H7 (cell line): ENCODE measurements at regions not wholly inside any gene's neighbourhood (a gene's known extent, or its start where the extent isn't known, plus 50 kb on each side); places are given as distances from the start of the nearest gene placed in this dataset.

Experiments used
- DNase-seq: peaks from one replicate; pipeline ENCODE4 v3.0.0; 2012
- H3K27me3 ChIP-seq: 2 replicates; pipeline ENCODE4 v1.6.0; 2011; ENCODE audit warnings: mild to moderate bottlenecking, low read length; ENCODE audit not compliant: control insufficient read depth, insufficient read depth
- H3K36me3 ChIP-seq: replicated peaks from 2 replicates; pipeline ENCODE4 v1.5.1; 2011; ENCODE audit warnings: low read length; ENCODE audit not compliant: control insufficient read depth, insufficient read depth
- H3K4me3 ChIP-seq: 2 replicates; pipeline ENCODE4 v1.5.1; 2011; ENCODE audit warnings: low read depth, mild to moderate bottlenecking, control low read depth, low read length, moderate library complexity; ENCODE audit not compliant: insufficient read depth

- Histone ChIP-seq H3K4me3 (no peak overlapping the region), H3K27me3 (no peaks in the 10 kb centered on the region; the same call in 1 of the 2 replicates), H3K36me3 (no peaks in the 10 kb centered on the region)
- no peak for DNase-seq
Observed at GRCh38 chr9:119793218-119793617, 424.0 kb upstream of the BRINP1 start.

- DNase-seq, result no peak
- H3K36me3 ChIP-seq, result no peaks in the 10 kb centered on the region
- H3K27me3 ChIP-seq, result no peaks in the 10 kb centered on the region; the same call in 1 of the 2 replicates
- H3K4me3 ChIP-seq, result no peak overlapping the region
Observed at GRCh38 chr9:119792242-119792641, 423.0 kb upstream of the BRINP1 start.

GRCh38 chr9:119789987-119790386 lies 420.8 kb upstream of the BRINP1 start:
- no peak for DNase-seq
- Histone ChIP-seq H3K27me3 (no peaks in the 10 kb centered on the region; the same call in 1 of the 2 replicates), H3K4me3 (no peak overlapping the region), H3K36me3 (no peaks in the 10 kb centered on the region)

- H3K4me3 ChIP-seq, result no peak overlapping the region
- no peaks in the 10 kb centered on the region; the same call in 1 of the 2 replicates for H3K27me3 ChIP-seq
- no peak for DNase-seq
- no peaks in the 10 kb centered on the region for H3K36me3 ChIP-seq
Observed at GRCh38 chr9:119788921-119789320, 419.7 kb upstream of the BRINP1 start.

GRCh38 chr9:119781886-119782285 lies 412.7 kb upstream of the BRINP1 start:
- no peaks in the 10 kb centered on the region for H3K27me3 ChIP-seq
- H3K36me3 ChIP-seq, result no peaks in the 10 kb centered on the region
- DNase-seq, result no peak
- no peak overlapping the region for H3K4me3 ChIP-seq

- Histone ChIP-seq H3K4me3 (no peak overlapping the region), H3K27me3 (no peaks in the 10 kb centered on the region), H3K36me3 (no peaks in the 10 kb centered on the region)
- DNase-seq, result no peak
Observed at GRCh38 chr9:119775410-119775809, 406.2 kb upstream of the BRINP1 start.

GRCh38 chr9:119773823-119774222 lies 404.6 kb upstream of the BRINP1 start:
- DNase-seq, result no peak
- Histone ChIP-seq H3K27me3 (no peaks in the 10 kb centered on the region), H3K4me3 (no peak overlapping the region), H3K36me3 (no peaks in the 10 kb centered on the region)

GRCh38 chr9:119771341-119771740 lies 402.1 kb upstream of the BRINP1 start:
- no peak for DNase-seq
- H3K4me3 ChIP-seq, result no peak overlapping the region
- no peaks in the 10 kb centered on the region for H3K36me3 ChIP-seq
- H3K27me3 ChIP-seq, result no peaks in the 10 kb centered on the region

- no peak for DNase-seq
- Histone ChIP-seq H3K27me3 (no peaks in the 10 kb centered on the region), H3K4me3 (no peak overlapping the region), H3K36me3 (no peaks in the 10 kb centered on the region)
Observed at GRCh38 chr9:119768266-119768665, 399.0 kb upstream of the BRINP1 start.

- Histone ChIP-seq H3K36me3 (no peaks in the 10 kb centered on the region), H3K27me3 (no peaks in the 10 kb centered on the region), H3K4me3 (no peak overlapping the region)
- DNase-seq, result no peak
Observed at GRCh38 chr9:119765632-119766175, 396.5 kb upstream of the BRINP1 start.

GRCh38 chr9:119763260-119763659 lies 394.0 kb upstream of the BRINP1 start:
- no peaks in the 10 kb centered on the region for H3K36me3 ChIP-seq
- no peak for DNase-seq

GRCh38 chr9:119761812-119762211 lies 392.6 kb upstream of the BRINP1 start:
- Histone ChIP-seq H3K27me3 (no peaks in the 10 kb centered on the region), H3K4me3 (no peak overlapping the region), H3K36me3 (no peaks in the 10 kb centered on the region)
- no peak for DNase-seq

More at GRCh38 chr9:119763260-119763659, 394.0 kb upstream of the BRINP1 start:
- no peaks in the 10 kb centered on the region for H3K27me3 ChIP-seq
- no peak overlapping the region for H3K4me3 ChIP-seq

GRCh38 chr9:119758990-119759389 lies 389.8 kb upstream of the BRINP1 start:
- no peaks in the 10 kb centered on the region for H3K27me3 ChIP-seq
- H3K4me3 ChIP-seq, result no peak overlapping the region
- H3K36me3 ChIP-seq, result no peaks in the 10 kb centered on the region
- peak; percentile 5 for DNase-seq

- no peak for DNase-seq
- H3K4me3 ChIP-seq, result no peak overlapping the region
- no peaks in the 10 kb centered on the region for H3K27me3 ChIP-seq
- H3K36me3 ChIP-seq, result no peaks in the 10 kb centered on the region
Observed at GRCh38 chr9:119758241-119758640, 389.0 kb upstream of the BRINP1 start.

GRCh38 chr9:119739476-119739875 lies 370.2 kb upstream of the BRINP1 start:
- Histone ChIP-seq H3K4me3 (no peak overlapping the region), H3K27me3 (no peaks in the 10 kb centered on the region), H3K36me3 (no peaks in the 10 kb centered on the region)
- DNase-seq, result no peak
